NB4 (cell line): ENCODE measurements at regions not wholly inside any gene's neighbourhood (a gene's known extent, or its start where the extent isn't known, plus 50 kb on each side); places are given as distances from the start of the nearest gene placed in this dataset.

Experiments used
- POLR2A ChIP-seq: IDR thresholded peaks from 2 replicates; pipeline ENCODE4 v1.6.1; 2011; ENCODE audit warnings: mild to moderate bottlenecking; ENCODE audit not compliant: insufficient read length; ENCODE audit errors: extremely low read depth
- TF ChIP-seq, protein P1 (sequence below): IDR thresholded peaks from one replicate; pipeline ENCODE4 v1.5.1; 2012; ENCODE audit warnings: low read depth, low read length
- TF ChIP-seq, protein P2 (sequence below): IDR thresholded peaks from 2 replicates; pipeline ENCODE4 v1.6.1; 2011; ENCODE audit warnings: low read depth, low read length

DNA sequence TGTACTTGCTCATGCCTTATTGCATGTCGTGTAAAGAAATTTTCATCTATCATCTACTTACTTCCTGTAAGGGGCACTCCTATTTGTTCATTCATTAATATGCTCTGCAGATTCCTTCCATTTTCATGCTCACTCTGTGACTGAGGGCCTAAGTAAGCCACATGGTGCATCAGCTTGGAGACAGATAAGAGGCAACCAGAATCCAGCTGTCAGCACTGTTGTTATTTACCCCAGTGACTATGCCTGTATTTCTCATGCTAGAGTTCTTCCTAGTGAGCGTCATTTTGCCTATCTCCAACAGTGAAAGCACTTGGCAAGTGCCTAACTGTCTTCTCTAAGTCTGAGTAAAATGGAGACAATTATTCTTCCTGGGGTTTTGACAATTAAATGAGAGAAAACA lies 124.8 kb upstream of the ABI3BP start:
- TF ChIP-seq, protein P1, sequence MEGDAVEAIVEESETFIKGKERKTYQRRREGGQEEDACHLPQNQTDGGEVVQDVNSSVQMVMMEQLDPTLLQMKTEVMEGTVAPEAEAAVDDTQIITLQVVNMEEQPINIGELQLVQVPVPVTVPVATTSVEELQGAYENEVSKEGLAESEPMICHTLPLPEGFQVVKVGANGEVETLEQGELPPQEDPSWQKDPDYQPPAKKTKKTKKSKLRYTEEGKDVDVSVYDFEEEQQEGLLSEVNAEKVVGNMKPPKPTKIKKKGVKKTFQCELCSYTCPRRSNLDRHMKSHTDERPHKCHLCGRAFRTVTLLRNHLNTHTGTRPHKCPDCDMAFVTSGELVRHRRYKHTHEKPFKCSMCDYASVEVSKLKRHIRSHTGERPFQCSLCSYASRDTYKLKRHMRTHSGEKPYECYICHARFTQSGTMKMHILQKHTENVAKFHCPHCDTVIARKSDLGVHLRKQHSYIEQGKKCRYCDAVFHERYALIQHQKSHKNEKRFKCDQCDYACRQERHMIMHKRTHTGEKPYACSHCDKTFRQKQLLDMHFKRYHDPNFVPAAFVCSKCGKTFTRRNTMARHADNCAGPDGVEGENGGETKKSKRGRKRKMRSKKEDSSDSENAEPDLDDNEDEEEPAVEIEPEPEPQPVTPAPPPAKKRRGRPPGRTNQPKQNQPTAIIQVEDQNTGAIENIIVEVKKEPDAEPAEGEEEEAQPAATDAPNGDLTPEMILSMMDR, result no peak
- no peak for TF ChIP-seq POLR2A
- TF ChIP-seq, protein P2, sequence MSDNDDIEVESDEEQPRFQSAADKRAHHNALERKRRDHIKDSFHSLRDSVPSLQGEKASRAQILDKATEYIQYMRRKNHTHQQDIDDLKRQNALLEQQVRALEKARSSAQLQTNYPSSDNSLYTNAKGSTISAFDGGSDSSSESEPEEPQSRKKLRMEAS, result no peak
